Adipose tissue (tissue), 3 donors: ENCODE measurements at regions not wholly inside any gene's neighbourhood (a gene's known extent, or its start where the extent isn't known, plus 50 kb on each side); places are given as distances from the start of the nearest gene placed in this dataset.

ENCODE experiments used
- H3K27ac ChIP-seq: one replicate; pipeline ENCODE4 v1.5.1; 2013; ENCODE audit warnings: low read depth, low read length
- WGBS, 3 donors: extraction: QIAGEN DNeasy Blood & Tissue Kit; methylation state at CpG; one replicate each; pipeline ENCODE4 v1.1.7; 2013; 5-methylcytosine and 5-hydroxymethylcytosine counted together
- donor health status: healthy with polysubstance abuse.
- donor health status: Bipolar disorder and iron deficiency.
- donor health status: healthy.

GRCh38 chr2:129462349-129462748, 517.1 kb upstream of the RAB6C start:
- H3K27ac ChIP-seq, result no peak overlapping the region
- WGBS, 3 donors, result 66 to 82% (median 72%) methylated on average over 3 of the region's 3 CpGs

GRCh38 chr2:129462967-129463366, 516.5 kb upstream of the RAB6C start:
- 80 to 92% (median 86%) methylated on average over 4 of the region's 4 CpGs for WGBS, 3 donors

GRCh38 chr2:129464036-129464435, 515.4 kb upstream of the RAB6C start:
- 83 to 91% (median 88%) methylated on average over 4 of the region's 4 CpGs for WGBS, 3 donors
- no peak overlapping the region for H3K27ac ChIP-seq

More at GRCh38 chr2:129462967-129463366, 516.5 kb upstream of the RAB6C start:
- H3K27ac ChIP-seq, result no peak overlapping the region

GRCh38 chr2:129464631-129465030, 514.8 kb upstream of the RAB6C start:
- 83 to 93% (median 93%) methylated on average over 6 of the region's 6 CpGs for WGBS, 3 donors
- H3K27ac ChIP-seq, result no peak overlapping the region

- no peak overlapping the region for H3K27ac ChIP-seq
- WGBS, 3 donors, result 76 to 96% (median 93%) methylated on average over 11 of the region's 11 CpGs
Observed at GRCh38 chr2:129465045-129465444, 514.4 kb upstream of the RAB6C start.

GRCh38 chr2:129466389-129466788, 513.1 kb upstream of the RAB6C start:
- 89 to 92% (median 91%) methylated on average over 13 of the region's 13 CpGs for WGBS, 3 donors
- H3K27ac ChIP-seq, result no peak overlapping the region

GRCh38 chr2:129467012-129467779, 512.3 kb upstream of the RAB6C start:
- H3K27ac ChIP-seq, result no peak overlapping the region
- WGBS, 3 donors, result 72 to 75% (median 72%) methylated on average over 11 of the region's 11 CpGs

GRCh38 chr2:129467941-129468340, 511.5 kb upstream of the RAB6C start:
- 67 to 78% (median 73%) methylated on average over 3 of the region's 3 CpGs for WGBS, 3 donors
- no peak overlapping the region for H3K27ac ChIP-seq

GRCh38 chr2:129468879-129469278, 510.6 kb upstream of the RAB6C start:
- WGBS, 3 donors, result 87 to 90% (median 88%) methylated on average over 5 of the region's 5 CpGs
- no peak overlapping the region for H3K27ac ChIP-seq

- H3K27ac ChIP-seq, result no peak overlapping the region
- WGBS, 3 donors, result 57 to 66% (median 64%) methylated on average over 5 of the region's 5 CpGs
Observed at GRCh38 chr2:129469389-129469788, 510.1 kb upstream of the RAB6C start.

GRCh38 chr2:129469871-129470270, 509.6 kb upstream of the RAB6C start:
- H3K27ac ChIP-seq, result no peak overlapping the region
- 75 to 85% (median 83%) methylated on average over 5 of the region's 5 CpGs for WGBS, 3 donors

GRCh38 chr2:129478902-129479517, 500.5 kb upstream of the RAB6C start:
- H3K27ac ChIP-seq, result no peak overlapping the region
- WGBS, 3 donors, result 55 to 68% (median 60%) methylated on average over 3 of the region's 3 CpGs

- H3K27ac ChIP-seq, result no peak overlapping the region
- WGBS, 3 donors, result 49 to 75% (median 64%) methylated on average over 7 of the region's 7 CpGs
Observed at GRCh38 chr2:129479892-129480291, 499.6 kb upstream of the RAB6C start.

GRCh38 chr2:129480790-129481189, 498.7 kb upstream of the RAB6C start:
- no peak overlapping the region for H3K27ac ChIP-seq
- 49 to 70% (median 68%) methylated on average over 3 of the region's 3 CpGs for WGBS, 3 donors

GRCh38 chr2:129481306-129482219, 497.9 kb upstream of the RAB6C start:
- no peak overlapping the region for H3K27ac ChIP-seq
- 73 to 83% (median 79%) methylated on average over 7 of the region's 7 CpGs for WGBS, 3 donors

- H3K27ac ChIP-seq, result no peak overlapping the region
- 80 to 91% (median 86%) methylated on average over 6 of the region's 6 CpGs for WGBS, 3 donors
Observed at GRCh38 chr2:129482626-129483025, 496.8 kb upstream of the RAB6C start.

- no peak overlapping the region for H3K27ac ChIP-seq
- 67 to 70% (median 69%) methylated on average over 4 of the region's 4 CpGs for WGBS, 3 donors
Observed at GRCh38 chr2:129483366-129483765, 496.1 kb upstream of the RAB6C start.

GRCh38 chr2:129484999-129485897, 494.2 kb upstream of the RAB6C start:
- 80 to 82% (median 81%) methylated on average over 10 of the region's 10 CpGs for WGBS, 3 donors

More at GRCh38 chr2:129484999-129485897, 494.2 kb upstream of the RAB6C start:
- H3K27ac ChIP-seq, result no peak overlapping the region
